ENCODE measurements at regions not wholly inside any gene's neighbourhood (a gene's known extent, or its start where the extent isn't known, plus 50 kb on each side); places are given as distances from the start of the nearest gene placed in this dataset.
"Not testable (repeated sequence)": the region's sequence is repeated elsewhere in the genome, so short reads cannot be mapped to it uniquely, and the experiment has no call there.

DNA sequence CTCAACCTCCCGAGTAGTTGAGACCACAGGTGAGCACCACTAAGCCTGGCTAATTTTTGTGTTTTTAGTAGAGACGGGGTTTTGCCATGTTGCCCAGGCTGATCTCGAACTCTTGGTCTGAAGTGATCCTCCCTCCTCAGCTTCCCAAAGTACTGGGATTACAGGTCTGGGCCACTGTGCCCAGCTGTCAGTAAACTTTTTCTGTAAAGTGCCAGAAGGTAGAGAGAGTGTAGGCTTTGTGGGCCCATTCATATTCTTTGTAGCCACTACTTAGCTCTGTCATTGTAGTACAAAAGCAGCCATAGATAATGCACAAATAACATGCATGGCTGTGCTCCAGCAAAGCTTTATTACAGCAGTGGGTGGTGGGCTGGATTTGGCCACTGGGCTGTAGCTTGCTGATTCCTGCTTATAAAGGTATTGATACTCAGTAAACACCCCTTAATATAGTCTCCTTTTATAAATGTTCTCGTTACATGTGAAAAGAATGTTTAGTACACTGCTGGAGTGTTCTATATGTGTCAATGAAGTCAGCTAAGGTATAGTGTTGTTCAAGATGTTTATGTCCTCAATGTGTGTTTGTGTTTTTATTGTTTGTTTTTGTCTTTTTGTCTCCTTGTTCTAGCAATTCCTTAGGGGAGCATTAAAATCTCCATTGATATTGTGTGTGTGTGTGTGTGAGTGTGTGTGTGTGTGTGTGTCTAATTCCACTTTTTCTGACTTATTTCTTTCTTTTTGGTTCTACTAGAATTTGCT is 644.7 kb upstream of the DPP6 start:
- DNase-seq (ENCODE audit: low spot score), result no peak

DNA sequence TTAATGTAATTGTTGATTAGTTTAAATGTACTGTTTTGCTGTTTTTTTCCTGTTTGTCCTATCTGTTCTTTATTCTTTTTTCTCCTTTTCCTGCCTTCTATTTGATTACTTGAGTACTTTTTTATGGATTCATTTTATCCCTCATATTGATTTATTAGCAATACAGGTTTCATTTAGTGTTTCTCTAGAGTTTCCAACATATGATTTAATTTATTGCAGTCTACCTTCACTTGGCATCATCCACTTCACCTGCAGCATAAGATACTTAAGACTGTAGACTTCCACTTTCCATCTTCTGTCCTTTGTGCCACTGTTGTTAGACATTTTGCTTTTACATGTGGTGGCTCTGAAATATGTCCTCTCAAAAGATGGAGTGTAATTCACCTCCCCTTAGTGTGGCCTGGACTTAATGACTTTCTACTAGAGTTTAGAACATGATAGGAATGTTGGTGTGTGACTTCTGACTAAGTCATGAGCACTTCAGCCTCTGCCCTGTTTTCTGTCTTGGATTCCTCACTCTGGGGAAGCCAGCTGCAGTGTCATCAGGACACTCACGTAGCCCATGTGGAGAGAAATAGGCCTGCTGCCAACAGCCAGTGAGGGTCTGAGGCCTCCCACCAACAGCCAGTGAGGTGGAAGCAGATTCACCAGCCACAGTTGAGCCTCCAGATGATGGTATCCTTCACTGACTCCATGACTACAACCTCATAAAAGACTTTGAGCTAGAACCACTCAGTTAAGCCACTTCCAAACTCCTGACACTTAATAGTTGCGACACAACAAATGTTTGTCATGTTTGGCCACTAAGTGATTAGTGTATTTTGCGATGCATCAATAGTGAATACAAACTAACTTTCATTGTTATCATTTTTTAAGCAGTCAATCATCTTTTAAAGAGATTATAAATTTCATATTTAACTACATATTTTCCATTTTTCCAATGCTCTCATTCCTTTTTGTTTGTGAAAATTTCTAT is 643.5 kb upstream of the DPP6 start:
- no peak for DNase-seq (ENCODE audit: low spot score)

DNA sequence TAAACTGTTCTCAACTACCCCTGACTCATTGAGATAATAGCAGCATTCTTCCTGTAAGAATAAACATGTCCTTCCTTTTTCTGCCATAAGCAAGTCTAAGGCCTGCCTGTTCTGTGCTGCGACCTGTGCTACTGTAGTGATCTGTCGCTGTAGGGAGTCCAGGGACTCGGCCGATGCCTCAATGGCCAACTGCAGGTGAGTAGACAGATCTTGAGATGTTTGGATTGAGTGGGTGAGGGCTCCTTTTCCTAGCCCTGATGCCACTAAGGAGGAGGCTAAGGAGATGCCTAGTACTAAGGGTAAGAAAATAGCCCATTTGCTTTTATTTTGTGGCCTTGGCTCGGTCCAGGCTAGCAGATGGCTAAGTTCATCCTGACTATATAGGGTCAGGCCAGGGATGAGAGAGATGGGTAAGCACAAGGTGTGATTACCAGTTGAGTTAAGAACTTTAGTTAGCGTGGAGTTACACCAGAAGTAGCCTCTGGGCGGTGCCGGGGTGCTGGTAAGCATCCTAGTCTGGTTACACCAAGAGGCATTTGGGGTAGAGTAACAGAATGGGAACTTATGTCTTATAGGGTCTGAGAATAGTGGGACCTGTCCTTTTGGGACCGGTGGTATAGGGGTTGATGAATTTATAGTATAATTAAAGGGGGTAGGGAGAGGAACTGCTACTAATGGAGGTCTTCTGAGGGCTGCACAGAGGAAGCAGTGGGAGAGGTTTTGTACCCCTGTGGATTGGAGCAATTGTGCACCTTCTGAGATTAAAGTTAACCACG is 642.4 kb upstream of the DPP6 start:
- not testable (repeated sequence) for DNase-seq (ENCODE audit: low spot score)

DNA sequence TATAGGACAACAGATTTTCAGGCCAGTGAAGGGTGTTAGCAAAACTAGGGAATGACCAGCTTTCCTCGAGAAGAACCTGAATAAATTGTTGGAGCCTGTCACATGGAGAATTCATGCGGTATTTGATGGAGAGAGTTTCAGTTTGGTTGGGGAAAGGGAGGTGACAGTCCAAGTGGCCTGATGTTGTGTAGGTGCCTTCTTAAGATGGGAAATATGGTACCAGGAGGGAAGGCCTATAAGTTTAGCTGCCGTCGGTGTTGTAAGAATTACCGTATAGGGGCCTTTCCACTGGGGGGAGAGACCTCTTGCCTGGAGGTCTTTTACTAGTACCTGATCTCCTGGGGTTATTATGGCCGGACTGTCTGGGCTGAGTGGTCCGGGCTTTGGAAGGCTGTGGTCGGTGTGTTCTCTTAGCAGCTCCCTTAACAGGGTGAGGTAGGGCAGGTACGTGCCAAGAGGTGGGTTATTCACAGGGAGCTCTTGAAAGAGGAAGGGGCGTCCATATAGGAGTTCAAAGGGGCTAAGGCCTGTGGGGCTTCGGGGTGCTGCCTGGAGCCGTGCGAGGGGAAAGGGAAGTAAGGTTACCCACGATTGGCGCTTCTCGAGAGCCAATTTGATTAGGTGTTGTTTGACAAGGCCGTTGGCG is 641.1 kb upstream of the DPP6 start:
- not testable (repeated sequence) for DNase-seq (ENCODE audit: low spot score)

DNA sequence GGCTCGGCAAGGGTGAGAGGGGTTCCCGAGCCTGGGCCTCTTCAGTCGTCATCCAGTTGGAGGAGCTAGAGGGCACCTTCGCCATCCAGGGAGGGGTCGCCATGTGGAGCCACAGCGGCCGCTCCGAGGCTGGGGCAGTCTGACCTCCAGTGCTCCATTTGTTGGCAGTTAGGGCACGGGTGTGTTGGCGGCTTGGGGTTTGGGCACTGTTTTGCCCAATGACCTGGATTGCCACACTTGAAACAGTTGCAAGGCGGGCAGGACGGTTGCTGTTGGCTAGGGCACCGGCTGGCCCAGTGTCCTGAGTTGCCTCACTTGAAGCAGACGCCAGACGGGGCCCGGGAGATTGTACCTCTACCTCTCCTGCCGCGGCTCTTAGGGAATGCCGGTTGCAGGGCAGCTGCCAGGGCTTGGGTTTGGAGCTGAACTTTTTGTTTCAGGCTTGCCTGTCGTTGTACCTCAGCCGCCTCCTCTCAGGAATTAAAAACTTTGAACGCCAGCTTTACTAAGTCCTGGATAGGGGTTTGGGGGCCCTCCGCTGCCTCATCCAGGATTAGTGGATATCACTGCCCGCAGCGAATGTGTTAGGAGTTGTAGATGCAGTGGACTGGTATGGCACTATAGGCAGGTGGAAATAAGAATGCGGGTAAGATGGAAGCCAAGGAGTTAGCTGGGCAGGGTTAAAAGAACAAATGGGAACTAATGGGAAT is 639.9 kb upstream of the DPP6 start:
- not testable (repeated sequence) for DNase-seq (ENCODE audit: low spot score)

DNA sequence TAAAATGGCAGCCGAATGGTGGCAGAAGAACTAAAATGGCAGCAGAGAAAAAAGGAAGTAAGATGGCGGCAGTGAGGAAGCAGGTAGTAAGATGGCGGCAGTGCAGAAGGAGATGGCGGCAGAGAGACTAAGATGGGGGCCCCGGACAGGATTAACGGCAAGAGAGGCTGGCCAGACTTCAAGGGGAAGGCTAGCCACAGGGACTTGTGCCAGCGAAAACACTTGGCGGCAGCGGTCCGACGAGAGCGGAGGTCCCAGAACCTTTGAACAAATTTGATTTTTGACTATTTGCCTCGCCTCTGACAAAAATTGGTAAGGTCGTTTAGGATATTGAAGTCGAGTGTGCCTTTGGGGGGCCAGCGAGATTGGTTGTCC is 639.4 kb upstream of the DPP6 start:
- not testable (repeated sequence) for DNase-seq (ENCODE audit: low spot score)

DNA sequence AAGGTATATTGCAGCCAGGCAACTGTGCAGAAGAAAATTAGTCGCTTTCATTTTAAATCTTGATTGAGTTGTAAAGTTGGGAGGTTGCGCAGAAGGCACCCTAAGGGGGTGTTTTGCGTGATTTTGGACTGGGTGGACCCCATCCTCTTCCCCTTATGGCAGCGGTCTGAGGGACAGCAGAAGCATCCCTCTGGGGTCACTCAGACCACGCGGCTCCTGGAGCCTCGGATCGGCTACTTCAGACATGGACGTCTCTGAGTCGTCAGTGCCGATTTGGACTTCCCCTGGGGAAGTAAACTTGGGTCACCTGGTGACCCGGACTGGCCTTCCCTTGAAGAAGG is 639.0 kb upstream of the DPP6 start:
- DNase-seq (ENCODE audit: low spot score), result no peak

DNA sequence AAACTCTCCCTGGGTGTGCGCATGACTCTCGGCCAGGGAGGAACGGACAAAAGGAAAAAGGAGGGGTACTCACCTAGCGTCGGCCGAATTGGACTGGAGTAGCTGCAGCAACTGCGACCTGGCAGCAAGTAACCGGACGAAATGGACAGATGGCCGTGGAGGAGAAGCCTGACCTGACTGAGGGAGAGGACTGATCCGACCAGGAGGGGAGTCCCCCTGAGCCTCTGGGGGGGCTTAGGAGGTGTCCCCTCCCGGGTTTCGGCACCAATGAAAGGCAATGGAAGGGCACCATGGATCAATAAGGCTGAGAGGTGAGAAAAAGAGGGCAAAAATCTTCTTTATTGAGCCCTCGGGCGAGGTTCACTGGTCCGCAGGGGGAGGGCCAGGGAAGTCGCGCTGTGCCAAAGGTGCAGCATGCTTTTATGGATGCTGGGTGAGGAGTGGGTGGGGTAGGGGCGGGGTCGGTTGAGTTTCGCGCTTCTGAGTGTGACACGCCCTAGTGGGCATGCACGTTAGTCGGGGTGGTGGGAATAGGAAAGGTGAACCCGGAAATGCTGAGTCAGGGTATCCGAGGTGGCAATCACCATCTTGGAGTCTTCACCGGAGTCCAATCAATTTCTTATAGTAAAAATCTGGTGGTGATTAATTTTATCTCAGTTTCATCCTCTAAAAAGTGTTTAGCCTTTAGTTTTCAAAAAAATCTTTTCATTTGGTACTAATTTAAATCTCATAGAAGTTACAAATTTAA is 638.5 kb upstream of the DPP6 start:
- no peak for DNase-seq (ENCODE audit: low spot score)

DNA sequence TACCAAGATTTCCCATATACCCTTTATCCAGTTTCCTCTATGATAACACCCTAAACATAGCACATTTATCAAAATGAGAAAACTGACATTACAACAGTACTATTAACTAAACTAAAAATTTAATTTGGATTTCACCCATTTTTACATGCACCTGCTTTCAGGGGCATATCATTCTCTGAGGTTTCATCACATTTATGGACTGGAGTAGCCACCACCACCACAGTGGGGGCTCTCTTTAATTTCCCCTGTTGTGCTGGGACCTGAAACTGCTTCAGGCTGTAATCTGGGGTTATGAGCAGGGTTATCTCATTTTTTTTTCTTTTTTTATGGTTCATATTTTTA is 637.9 kb upstream of the DPP6 start:
- no peak for DNase-seq (ENCODE audit: low spot score)

DNA sequence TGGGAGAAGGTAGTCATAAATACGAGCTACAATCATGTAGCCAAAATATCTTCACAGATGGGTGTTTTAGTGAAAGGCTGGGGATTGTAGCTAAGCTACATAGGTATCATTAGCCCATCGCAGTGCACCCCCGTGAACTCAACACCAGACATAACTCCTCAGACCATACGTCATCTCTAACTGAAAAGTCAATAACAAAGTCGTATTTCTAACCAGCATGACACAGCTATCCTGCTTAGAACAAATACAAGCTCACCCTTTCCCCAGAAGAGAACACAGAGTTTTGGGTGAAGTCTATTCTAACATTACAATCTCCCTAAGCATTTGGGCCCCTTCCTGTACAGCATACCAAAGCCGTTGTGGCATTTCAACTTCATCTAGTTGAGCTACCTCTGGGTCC is 636.6 kb upstream of the DPP6 start:
- no peak for DNase-seq (ENCODE audit: low spot score)

DNA sequence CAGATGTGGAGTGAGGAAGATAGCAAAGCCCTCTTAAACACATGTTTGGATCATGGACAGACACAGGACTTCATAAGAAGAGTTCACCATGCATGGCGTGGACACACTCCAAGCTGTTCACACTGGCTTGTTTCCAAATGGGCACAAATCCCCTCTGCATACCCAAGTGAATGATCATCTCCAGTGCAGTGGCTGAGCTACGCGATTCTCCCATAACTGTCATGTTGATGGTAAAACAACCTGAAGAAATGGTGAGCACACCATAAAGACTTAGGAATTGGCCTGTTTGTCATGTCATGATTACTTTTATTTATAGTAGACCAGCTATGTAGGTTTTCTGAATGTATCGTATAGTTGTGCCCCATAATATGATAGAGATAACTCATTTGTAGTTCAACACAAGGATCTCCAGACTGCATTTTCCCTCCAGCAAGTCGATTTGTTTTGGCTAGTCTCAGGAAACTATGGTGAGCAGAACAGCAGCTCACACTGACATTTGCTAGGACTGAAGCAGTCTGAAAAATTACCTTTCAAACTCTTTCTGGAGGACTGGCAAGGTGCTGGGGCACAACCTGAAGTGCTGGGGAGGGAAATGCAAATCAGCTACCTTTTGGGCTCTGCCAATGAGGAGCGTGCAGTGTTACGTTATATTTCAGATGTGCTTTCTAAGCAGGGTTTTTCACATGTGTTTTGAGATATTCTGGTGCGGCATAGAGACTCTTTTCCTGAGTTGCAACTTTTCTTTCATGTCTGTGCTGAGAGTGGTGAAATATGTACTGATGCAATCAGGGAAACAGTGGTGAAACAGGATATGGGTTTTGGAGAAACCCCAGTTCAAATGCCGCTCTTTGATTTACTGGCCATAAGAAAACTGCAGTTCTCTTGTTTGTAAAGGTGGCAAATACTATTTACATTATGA is 629.6 kb upstream of the DPP6 start:
- no peak for DNase-seq (ENCODE audit: low spot score)

DNA sequence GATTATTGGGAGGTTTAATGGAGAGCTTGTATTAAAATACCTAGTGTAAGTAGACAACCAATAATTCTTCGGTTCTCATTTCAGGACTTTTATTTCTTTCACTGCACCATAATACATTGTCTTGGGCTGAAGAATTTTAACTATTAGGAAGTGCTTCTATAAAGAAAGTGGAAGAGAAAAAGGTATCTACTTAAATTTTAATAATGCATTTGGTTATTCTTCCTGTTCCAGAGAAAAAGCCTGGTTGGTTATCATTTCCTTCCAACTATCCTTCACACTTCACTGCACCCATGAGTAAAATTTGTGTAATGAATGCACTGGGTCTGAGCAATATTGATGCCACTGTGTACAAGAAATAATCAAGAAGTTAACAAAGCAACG is 629.0 kb upstream of the DPP6 start:
- DNase-seq (ENCODE audit: low spot score), result no peak

DNA sequence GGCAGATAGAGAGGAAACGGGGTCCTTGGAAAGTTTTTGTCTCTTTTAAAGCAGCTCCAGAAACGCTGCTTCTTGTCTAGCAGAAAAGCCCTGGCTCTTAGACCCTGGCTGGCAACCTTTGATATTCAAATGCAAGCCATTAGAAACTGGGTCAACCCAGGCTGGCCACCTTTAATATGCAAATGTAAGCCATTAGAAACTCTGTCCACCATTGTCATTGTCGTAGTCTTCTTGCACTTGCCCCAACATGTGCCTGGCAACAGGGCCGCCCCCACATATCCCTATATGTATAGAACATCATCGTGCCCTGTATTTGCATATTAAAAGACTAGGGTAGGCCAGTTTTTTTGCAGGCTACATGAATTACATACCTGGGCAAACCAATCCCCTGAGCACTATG is 621.3 kb upstream of the DPP6 start:
- no peak for DNase-seq (ENCODE audit: low spot score)

DNA sequence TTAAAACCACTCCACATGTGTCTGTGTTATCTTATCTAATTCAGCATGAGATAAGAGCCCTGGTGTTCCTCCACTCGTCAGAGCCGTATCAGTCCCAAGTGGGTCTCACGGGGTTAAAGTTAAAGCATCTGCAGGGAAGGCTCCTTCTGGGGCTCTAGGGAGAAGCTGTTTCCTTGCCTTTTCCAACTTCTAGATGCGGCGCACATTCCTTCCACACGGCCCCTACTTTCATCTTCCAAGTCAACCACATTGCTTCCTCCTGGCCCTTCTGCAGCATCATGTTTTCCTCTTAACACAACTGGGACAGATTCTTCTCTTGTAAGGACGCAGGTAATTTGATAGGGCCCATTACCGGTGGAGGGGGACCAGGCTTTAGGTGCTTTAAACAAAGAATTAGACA is 620.1 kb upstream of the DPP6 start:
- DNase-seq (ENCODE audit: low spot score), result no peak

DNA sequence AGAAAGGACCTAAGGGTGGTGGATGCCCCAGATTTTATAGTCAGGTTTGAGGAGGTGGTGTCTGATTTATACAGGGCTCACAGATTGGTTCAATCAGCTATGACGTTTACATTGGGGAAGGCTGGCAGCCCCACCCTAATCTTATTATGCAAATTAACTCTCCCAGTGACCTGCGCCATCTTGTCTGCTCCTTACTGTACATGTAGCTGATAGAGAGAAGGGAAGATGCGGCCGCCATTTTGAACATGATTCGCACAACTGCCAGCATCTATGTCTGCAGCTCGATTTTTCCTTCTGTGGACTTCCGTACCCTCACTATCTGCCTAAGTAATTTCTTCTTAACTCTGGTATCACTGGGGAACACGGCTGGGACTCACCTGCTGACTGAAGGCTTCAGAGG is 619.0 kb upstream of the DPP6 start:
- no peak for DNase-seq (ENCODE audit: low spot score)

DNA sequence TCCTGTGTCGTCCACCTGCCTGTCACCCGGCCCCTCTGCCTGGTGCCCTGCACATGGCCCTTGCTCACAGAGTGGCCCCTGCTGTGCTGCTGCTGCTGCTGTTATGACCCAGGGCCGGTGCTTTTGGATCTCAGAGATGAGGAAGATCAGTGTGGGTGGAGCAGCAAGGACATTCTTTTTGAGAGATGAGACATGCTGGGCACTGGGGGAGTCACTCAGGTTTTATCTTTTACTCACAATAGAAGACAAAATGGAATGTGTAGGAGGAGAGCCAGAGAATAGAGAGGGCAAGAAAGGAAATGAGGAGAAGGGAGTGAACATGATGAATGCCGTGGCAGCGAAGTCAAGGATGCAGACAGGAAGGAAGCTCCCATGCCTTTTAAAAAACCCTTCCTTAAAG is 611.5 kb upstream of the DPP6 start:
- DNase-seq (ENCODE audit: low spot score), result no peak

DNA sequence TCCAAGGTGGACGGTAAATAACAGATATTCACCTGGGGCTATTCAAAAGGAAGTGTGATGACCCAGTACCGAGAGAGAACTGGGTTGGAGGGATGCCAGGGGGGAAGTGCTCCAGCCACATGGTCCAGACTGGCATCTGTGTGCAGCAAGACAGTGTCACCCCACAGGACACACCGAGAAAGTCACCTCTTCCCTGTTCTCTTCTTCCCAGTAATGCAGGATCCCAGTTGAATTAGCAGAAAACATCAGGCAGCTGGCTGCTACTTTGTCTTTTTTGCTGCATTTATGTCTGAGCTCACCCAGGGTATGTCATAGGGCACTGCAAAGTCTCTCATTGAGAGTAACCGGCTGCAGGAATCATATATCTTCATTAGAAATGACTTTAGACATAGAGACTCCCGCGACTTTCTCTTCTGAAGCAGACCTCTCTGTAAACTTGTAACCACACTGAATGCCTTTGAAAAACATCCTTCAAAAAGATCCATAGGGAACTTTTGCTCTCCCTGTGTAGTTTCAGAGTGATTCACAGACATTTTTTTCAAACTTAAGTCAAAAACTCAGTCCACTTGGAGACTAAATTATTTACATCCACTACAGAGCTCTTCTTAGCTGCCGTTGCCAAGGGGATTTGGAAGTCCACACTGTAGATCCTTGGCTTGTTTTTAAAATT is 609.0 kb upstream of the DPP6 start:
- DNase-seq (ENCODE audit: low spot score), result no peak

DNA sequence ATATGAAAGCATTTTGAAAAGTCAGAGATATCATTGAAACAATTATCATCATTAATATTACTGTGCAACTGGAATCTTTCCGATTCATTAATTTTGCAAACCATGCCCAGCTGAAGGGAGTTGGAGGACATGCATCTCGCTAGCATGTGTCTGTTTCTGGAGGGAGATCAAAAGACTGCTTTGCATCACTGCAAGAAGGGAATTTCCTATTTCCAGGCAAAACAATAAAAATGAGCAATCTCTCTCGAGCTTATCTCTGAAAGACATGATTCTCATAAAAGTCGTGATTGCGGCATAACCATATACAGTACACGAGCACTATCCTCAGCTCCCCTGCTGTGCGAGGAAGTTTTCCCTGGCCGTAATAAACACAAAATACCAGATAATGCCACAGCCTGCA is 607.6 kb upstream of the DPP6 start:
- no peak for DNase-seq (ENCODE audit: low spot score)

DNA sequence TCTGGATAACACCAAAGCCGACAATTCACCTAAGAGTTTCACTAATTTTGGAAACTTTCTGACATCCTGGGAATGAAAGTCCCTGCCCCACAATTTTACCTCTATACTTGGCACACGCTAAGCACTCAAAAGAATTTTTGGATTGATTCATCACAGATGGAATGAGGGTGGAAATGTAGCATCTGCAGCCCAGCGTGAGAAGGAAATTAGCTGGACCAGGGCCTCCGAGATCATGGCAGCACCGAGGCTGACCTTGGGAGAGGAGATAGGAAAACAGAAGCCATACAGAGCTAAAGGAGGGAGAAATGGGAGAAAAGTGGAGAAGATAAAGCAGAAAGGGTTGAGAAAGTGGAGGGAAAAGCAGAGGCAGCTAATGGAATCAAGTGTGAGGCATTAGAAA is 606.6 kb upstream of the DPP6 start:
- DNase-seq (ENCODE audit: low spot score), result no peak

All from AG20443 (cell line).